GM19351 (cell line): ENCODE measurements at regions not wholly inside any gene's neighbourhood (a gene's known extent, or its start where the extent isn't known, plus 50 kb on each side); places are given as distances from the start of the nearest gene placed in this dataset.
A peak's percentile ranks its signal among the peaks of the same experiment; 100 is the strongest.
"Not testable (repeated sequence)": the region's sequence is repeated elsewhere in the genome, so short reads cannot be mapped to it uniquely, and the experiment has no call there.

ENCODE experiments used
- ATAC-seq: cut with Tn5 transposase; IDR thresholded peaks from one replicate; pipeline ENCODE4 v1.9.1; 2021; ENCODE audit warnings: mild to moderate bottlenecking, moderate library complexity; ENCODE audit not compliant: unreplicated experiment

DNA sequence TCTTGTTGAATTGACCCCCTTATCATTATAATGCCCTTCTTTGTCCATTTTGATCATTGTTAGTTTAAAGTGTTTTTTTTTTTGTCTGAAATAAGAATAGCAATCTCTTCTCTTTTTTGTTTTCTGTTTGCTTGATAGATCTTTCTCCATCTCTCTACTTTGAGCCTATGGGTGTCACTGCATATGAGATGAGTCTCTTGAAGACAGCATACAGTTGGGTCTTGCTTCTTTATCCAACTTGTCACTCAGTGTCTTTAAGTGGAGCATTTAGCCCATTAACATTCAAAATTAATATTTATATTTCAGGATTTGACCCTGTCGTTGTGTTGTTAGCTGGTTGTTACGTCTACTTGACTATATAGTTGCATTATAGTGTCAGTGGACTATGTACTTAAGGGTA, 135.4 kb downstream of the HMHB1 start:
- ATAC-seq: no peak

DNA sequence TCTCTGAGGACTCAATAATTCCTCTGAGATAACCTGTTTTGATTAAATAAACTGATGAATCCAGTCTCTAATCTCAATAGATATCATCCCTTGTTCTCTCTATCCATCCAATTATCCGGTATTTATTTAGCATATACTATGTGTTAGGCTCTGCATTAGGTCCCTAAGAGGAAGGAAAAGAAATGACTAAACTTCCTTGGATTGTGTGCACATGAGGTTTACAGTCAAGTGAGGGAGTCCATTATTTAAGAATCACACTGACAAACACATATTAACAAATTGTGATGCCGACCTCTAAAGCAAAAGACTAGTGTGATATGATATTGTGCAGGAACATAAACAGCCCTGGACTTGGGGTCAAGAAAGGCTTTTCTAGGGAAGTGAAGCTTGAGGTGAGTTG, 140.8 kb downstream of the HMHB1 start:
- no peak for ATAC-seq

DNA sequence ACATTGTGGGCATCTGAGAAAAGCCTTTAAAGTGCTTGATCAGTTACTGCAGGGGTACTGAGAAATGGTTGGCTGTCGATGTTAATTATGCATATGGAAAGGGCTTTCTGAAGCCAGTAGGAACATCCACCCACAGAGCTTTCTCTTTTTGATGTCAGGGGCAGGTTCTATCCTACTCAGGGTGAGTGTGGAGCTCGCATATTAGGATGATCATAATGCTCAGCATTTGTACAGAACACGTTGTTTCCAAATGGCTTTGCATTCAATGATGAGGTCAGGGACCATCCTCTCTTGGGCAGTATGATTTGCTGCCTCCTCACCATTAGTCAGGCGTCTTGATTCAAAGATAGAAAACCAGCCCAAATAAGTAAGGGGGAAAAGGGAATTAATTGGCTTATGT, 141.9 kb downstream of the HMHB1 start:
- ATAC-seq: no peak

DNA sequence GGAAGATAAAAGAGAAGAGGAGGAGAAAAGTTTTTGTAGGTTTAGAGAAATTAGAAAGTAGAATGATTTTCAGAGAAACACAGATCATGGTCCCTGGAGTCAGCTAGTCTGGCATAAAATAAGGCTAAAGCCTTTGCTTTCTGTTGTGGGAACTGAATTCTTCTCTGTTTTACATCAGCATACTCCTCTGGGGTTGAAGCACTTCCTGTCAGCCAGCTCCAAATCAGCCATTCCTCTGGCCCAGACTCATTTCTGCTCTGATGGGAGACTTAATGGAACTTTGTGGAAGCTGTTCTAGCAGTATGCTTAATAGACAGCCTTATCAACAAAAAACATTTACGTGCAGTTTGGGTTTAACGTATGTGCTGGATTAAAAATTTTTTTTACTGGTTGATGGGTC, 143.2 kb downstream of the HMHB1 start:
- no peak for ATAC-seq

DNA sequence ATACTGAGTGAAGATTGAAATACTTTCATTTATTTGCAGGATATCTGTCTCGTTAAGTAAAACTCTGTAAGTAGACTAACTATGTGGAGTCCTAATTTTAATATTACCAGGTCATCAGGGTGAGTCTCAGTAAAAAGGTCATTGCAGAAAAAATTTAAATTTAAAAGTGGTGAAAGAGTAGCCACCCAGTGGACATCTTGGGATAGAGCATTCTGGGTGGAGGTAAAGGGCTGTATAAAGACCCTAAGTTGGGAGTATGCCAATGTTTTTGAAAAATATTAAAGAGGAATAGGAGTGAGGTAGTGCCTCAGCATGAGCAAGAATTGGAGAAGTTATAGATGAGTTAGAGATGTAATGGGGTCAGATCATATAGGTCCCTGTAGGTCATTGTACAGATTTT, 145.5 kb downstream of the HMHB1 start:
- ATAC-seq: no peak

DNA sequence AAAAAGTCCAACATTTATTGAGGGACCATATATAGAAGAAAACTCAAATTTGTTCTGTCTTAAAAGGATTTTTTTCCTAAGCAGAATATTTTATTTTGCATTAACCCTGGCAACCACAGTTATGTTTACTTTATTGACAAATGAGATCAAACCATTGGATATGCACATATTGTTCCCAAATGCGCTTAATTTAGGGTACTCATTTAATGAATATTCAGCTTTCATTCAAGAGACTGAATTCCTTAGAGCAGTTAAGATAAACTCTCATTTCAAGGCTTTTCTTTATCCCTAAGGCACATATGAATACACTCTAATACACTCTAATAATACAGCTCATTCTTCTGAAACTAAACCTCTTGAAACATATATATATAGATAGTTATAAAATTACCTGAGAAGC, 150.2 kb downstream of the HMHB1 start:
- ATAC-seq: no peak

DNA sequence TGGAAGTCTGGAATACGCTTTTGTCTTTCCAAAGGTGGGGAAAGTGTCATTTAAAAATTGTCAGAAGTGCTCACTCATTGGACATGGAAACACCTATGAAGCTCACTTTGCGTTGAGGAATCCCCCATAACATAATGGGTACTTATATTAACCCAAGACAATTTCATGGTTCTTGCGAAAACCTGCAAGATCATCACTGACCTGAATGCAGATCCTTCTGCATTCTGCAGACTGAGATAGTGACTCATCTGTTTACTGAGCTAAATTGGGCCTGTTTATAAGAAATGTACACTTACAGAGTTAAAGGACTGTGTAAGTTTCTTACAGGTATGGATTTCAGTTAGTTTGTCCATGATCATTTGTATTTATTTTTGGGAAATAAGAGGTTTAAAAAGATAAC, 153.0 kb downstream of the HMHB1 start:
- ATAC-seq: peak; percentile 64

DNA sequence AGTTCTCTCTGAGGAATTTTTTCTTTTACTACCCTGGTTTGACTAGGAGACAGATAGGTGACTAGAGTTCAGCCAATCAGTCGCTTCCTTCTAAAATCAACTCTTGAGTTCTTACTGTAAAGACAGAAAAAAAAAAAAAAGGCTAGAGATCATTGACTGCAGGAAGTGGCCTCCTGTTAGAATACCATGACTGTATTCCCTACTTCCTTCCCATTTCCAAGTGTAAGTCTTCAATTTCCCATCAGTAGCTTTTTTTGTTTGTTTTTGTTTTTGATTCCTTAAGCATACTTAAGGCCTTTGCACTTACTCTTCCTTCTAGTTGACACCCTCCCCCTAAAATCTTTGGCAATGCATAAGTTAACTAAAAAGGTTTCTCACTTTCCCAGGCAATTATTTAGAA, 154.3 kb downstream of the HMHB1 start:
- no peak for ATAC-seq

DNA sequence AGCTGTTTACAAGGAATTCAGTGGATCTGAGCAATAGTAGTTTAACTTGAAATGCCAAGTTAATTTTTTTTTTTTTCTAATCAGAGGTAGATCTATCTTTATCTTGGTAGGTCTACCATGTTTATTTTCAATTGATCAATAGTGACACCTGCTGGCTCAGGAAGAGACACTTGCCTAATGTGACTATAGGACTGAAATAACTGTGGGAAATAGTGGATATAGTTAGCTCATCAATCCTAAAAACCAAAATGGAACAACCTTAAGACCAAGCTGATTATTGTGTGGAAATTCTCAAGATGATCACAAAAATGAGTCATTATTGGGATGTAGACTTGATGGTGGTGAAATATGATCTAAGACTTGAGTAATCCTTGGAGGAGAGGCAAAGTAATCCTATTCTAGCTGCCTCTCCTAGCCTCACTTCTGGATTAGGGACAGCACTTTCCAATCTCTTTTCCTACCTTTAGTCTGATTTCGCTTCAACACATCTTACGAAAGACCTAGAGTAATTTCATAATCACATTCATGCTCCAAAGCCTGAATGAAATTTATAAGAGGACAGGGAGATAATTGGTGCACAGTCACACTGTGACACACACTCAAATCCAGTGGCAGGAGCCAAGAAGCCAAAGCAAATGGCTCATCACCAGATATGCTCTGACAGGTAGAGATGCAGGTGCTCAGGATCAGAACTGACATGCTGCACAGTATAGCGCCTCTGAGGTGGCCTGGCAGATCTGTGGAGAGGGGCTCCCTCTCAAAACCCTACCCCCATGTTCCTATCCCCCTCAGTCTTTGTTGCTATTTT, 156.3 kb downstream of the HMHB1 start:
- peak; percentile 58 for ATAC-seq

DNA sequence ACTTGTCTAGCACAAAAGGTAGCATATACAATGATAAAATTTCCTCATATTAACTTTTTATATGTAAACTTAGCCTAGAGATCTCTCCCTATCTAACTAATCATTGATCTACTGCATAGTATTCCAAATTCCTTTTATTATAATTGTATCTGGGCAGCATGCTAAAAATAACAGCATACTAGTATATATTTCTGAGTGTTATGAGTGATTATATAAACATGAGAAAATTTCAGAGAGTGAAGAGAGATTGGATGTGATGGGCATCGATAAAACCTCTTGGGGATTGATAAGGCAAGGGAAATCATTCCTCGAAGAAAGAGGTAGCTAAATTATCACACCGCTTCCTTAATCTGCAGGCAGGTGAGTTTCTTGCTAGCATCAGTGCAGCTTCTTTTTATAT, 158.2 kb downstream of the HMHB1 start:
- no peak for ATAC-seq

DNA sequence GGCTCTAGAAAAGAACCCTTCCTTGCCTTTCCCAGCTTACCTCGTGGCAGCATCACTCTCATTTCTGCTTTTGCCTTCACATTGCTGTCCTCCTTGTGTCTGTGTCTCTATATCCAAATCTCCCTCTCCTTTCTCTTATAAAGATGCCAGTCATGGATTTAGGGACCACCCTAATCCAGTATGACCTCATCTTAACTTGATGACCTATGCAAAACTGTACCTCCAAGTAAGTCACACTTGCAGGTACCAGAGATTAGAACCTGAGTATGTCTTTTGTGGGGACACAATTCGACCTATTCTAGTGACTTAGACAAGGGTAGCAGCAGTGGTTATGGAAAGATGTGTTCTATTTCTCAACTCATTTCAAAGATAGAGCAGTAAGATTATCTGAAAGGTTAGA, 160.1 kb downstream of the HMHB1 start:
- ATAC-seq: no peak

DNA sequence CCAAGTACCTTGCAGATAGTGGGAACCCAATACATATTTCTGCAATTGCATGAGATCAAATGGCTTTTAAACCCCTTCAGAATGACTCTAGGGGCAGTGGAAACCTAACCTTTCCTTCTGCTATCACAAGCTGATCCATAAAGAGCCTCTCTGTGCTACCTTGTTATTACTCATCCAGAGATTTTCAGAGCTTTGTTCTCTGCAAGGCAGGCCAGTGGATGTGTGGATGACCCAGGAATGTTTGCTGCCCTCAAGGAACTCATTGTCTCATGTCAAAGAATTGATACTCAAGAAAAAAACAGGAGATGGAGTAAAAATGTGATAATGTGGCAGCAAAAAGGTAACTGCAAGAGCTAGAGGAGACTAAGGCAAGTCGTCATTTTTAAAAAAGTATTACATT, 164.1 kb downstream of the HMHB1 start:
- ATAC-seq: no peak

DNA sequence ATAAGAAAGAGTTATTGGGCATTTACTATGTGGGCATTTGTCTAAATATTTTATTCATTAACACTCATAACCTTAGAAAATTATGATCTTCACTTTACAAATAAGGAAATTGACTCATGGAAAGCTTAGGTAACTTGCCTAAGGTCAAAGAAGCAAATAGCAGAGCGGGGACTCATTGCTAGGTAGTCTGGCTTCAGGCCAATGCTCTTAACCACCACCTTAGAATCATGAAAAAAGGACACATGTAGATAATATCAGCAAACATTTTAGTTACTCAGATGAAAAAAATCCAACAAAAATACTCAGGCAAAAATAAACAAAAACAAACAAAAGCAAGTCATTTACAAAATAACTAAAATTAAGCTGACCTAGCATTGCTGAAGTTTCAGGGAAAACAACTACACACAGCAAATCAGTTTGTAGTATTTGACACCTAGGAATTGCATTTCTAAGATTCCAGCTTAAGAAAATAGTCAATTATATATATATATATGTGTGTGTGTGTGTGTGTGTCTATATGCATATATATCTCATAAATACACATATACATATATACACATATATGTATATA, 166.0 kb downstream of the HMHB1 start:
- ATAC-seq: no peak

DNA sequence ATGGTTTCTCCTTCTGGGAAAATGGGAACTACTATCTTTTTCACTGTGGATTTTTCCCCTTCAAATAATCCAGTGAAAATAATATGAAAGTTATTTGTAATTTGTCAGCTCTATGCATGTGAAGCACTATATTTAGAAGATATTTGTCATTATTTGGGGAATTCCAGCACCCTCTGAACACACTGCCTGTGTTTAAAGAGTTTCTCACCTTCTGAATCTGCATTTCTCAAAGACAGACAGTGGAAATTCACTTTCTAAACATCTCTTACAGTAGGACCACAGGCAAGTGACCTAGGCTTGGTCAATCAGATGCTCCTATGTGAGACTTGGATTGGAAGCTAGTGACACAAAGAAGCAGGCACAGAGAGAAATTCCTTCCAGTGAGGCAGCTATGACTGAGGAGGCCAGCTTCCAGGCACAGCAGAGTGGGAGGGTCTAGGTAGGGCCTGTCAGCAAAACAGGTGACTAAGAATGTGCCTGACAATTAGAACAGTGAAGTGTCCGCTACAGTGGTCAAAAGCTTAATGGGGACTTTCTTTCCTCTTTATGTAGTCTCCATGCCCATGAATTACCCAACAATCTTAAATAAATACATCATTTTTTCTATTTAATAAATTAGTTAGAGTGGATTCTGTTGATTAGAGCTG, 167.2 kb downstream of the HMHB1 start:
- ATAC-seq: peak; percentile 93

DNA sequence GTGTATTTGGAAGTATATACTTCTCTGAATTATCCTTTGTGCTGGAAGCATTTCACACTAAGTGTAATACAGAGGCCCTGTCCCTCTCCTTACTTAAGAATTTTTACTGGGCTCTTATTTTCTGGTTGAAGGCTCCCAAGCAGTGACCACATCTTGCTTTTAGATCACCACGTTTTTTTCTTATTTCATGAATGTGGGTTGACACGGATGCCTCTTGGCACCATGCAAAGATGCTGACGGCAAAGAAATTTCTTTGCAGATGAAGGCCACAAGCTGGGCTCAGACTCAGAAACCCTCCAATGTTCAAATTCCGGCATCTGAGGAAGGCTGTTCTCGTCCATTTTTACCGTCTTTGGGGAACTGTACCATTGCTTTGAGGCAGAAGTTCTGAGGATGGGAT, 168.5 kb downstream of the HMHB1 start:
- ATAC-seq: no peak

DNA sequence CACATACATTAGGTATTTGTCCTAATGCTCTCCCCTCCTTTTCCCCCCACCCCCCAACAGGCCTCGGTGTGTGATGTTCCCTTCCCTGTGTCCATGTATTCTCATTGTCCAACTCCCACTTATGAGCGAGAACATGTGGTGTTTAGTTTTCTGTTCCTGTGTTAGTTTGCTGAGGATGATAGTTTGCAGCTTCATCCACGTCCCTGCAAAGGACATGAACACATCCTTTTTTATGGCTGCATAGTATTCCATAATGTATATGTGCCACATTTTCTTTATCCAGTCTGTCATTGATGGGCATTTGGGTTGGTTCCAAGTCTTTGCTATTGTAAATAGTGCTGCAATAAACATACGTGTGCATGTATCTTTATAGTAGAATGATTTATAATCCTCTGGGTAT, 171.0 kb downstream of the HMHB1 start:
- ATAC-seq: not testable (repeated sequence)

DNA sequence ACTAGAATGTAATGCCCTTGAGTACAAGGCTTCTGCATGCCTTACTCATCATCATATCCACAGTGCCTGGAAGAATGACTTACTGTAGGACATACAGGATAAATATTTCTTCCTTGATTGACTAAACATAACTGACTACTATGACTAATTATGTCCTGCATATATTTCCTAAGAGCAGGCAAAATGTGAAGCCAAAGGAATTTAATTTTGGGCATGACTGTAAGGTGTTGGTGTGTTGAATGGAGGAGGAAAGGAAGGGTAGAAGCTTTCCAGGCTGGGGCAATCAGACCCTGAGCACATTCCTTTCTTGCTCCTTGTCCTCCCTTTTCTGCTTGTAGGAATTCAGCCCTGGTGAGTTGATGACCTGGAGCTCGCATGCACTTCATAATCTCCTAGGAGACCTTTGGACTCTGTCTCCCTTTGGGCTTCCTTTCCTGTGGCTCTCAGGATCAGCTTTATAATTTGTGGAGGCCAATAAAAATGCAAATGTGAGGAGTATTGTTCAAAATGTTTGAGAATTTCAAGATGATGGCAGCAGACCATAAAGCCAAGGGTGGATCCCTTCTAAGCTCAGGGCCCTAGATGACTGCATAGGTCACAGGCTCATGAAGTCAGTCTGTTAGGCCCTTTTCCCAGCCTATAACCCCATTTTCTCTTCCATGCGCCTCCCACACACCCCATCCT, 174.0 kb downstream of the HMHB1 start:
- no peak for ATAC-seq

DNA sequence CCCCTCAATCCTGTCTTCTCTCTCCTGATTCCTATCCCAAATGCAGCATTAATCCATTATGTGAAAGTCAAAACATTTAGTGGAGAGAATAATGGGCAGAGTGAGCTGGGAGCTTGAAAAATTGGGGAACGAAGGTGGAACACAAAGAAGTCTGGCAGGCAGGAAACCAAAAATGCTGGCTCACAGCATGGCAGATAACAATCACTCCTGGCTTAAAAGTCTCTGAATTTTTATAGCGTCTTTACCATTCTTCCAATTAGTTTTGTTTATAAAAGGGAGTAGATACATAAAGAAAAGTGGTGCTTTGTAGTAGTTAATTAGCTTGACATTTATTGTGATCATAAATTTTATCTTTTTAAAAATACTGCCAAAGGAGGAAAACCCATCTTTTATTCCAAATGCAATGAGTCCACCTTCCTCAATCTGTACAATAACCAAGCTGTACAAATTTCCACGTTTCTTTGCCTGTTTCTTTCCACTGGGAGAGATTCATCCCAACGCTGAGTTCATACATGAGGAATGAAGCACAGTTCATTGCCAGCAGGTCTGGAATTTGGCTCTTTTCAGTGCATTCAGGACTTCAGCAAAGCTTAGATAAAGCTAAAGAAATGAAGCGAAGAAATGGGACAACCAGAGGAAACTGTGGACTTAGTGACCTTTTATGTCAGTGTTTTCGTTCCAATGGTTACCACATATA, 174.7 kb downstream of the HMHB1 start:
- no peak for ATAC-seq

DNA sequence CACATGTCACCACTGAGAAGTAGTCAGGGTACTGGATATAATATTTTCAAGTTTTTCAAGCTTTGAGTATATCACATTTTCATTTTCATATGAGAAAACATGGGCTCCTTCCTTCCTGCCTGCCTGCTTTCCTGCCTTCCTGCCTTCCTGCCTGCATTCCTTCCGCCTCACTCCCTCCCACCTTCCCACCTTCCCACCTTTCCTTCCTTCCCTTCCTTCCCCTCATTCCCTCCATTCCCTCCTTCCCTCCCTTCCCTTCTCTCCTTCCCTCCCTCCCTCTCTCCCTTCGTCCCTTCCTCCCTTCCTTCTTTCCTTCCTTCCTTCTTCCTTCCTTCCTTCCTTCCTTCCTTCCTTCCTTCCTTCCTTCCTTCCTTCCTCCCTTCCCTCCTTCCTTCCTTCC, 175.3 kb downstream of the HMHB1 start:
- ATAC-seq: no peak

DNA sequence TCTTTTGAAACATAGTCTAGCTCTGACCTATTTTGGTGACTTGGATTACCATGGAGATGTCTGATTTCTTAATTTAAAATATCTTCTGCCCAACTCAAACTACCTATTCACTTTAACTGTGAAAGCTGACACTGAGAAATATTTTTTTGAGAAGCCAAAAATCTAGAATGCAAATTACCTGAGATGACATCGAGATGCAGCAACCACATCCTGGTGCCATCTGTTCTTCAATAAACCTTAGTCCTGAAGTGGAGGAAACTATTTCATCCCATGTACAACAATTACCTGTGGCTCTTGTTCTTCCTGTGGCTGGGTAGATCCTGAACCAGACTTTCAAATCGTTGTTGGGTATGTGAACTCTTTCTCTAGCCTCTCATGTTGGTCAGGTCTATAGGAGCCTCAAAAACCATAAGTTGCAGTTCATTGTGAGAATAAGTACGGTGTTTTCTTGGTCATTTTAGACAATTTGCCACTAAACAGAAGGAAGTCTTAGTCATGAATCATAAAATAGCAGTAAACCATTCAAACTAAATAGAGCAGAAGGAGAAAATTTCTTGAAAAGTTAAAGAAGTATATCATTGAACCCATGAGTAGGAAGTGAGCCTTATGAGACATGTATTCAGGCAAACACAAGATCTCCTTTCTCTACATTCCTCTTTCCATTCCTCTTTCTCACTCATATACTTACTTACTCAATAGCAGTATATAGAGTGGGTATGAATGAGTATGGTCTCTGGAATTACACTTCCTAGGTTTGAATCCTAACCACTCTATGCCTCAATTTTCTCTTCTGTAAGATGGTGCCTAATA, 176.0 kb downstream of the HMHB1 start:
- ATAC-seq: no peak
